GM21447 (cell line): ENCODE measurements at regions not wholly inside any gene's neighbourhood (a gene's known extent, or its start where the extent isn't known, plus 50 kb on each side); places are given as distances from the start of the nearest gene placed in this dataset.

Source experiments
- ATAC-seq: cut with Tn5 transposase; IDR thresholded peaks from one replicate; pipeline ENCODE4 v1.9.1; 2021; ENCODE audit not compliant: unreplicated experiment

- no peak for ATAC-seq
These were observed 175.1 kb downstream of the SNX18 start for GRCh38 chr5:54692631-54693030.

- ATAC-seq, result no peak
These were observed 174.1 kb downstream of the SNX18 start for GRCh38 chr5:54691656-54692055.

- no peak for ATAC-seq
These were observed 172.1 kb downstream of the SNX18 start for GRCh38 chr5:54689411-54690251.

- ATAC-seq, result no peak
These were observed 163.4 kb downstream of the SNX18 start for GRCh38 chr5:54680998-54681397.

- ATAC-seq, result no peak
These were observed 162.1 kb downstream of the SNX18 start for GRCh38 chr5:54679686-54680085.

- ATAC-seq, result no peak
These were observed 161.2 kb downstream of the SNX18 start for GRCh38 chr5:54678737-54679136.

- no peak for ATAC-seq
These were observed 159.2 kb downstream of the SNX18 start for GRCh38 chr5:54676481-54677340.

- no peak for ATAC-seq
These were observed 156.1 kb downstream of the SNX18 start for GRCh38 chr5:54673523-54674225.

GRCh38 chr5:54672871-54673270 is 155.3 kb downstream of the SNX18 start:
- ATAC-seq, result no peak

GRCh38 chr5:54671681-54672080 is 154.1 kb downstream of the SNX18 start:
- no peak for ATAC-seq

GRCh38 chr5:54671111-54671531 is 153.6 kb downstream of the SNX18 start:
- no peak for ATAC-seq

- no peak for ATAC-seq
These were observed 152.7 kb downstream of the SNX18 start for GRCh38 chr5:54670281-54670680.

GRCh38 chr5:54669845-54670244 is 152.3 kb downstream of the SNX18 start:
- ATAC-seq, result no peak

GRCh38 chr5:54669285-54669684 is 151.7 kb downstream of the SNX18 start:
- no peak for ATAC-seq

- no peak for ATAC-seq
These were observed 150.5 kb downstream of the SNX18 start for GRCh38 chr5:54668096-54668495.

GRCh38 chr5:54667136-54667535 is 149.6 kb downstream of the SNX18 start:
- no peak for ATAC-seq

- no peak for ATAC-seq
These were observed 146.3 kb downstream of the SNX18 start for GRCh38 chr5:54663866-54664265.

GRCh38 chr5:54661111-54661510 is 143.6 kb downstream of the SNX18 start:
- no peak for ATAC-seq

- ATAC-seq, result no peak
These were observed 142.2 kb downstream of the SNX18 start for GRCh38 chr5:54659700-54660131.

- ATAC-seq, result no peak
These were observed 140.5 kb downstream of the SNX18 start for GRCh38 chr5:54658010-54658409.

GRCh38 chr5:54656261-54656728 is 138.7 kb downstream of the SNX18 start:
- no peak for ATAC-seq
